ENCODE measurements at regions not wholly inside any gene's neighbourhood (a gene's known extent, or its start where the extent isn't known, plus 50 kb on each side); places are given as distances from the start of the nearest gene placed in this dataset.

DNA sequence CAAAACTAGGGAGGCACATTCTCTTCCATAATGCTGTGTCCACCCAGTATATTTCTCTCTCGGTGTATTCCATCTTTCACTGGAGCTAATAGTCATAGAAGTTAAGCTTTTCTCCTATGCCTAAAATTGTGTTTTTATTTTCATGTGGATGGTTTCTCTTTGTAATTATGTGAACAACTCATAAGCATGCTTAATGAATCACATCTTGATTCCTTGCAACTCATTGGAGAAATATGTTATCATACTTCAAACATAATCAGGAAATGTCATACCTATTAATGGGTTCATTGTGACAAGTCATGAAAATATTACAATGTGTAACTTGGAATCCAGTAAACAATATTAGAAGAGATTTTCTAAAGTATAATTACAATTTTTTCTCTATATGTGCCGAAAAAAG is 186.3 kb downstream of the SLC7A11 start:
- Histone ChIP-seq H3K9me3 (no peaks in the 10 kb centered on the region), H3K27ac (no peak overlapping the region), H3K4me1 (peaks cover 0 to 6% of the 10 kb centered on the region in 2 donors), H3K36me3 (no peaks in the 10 kb centered on the region), H3K27me3 (no peaks in the 10 kb centered on the region), H3K4me3 (no peak overlapping the region)
- DNase-seq (ENCODE audit: low spot score in 2 of 2): no peak
- TF ChIP-seq, protein P1, sequence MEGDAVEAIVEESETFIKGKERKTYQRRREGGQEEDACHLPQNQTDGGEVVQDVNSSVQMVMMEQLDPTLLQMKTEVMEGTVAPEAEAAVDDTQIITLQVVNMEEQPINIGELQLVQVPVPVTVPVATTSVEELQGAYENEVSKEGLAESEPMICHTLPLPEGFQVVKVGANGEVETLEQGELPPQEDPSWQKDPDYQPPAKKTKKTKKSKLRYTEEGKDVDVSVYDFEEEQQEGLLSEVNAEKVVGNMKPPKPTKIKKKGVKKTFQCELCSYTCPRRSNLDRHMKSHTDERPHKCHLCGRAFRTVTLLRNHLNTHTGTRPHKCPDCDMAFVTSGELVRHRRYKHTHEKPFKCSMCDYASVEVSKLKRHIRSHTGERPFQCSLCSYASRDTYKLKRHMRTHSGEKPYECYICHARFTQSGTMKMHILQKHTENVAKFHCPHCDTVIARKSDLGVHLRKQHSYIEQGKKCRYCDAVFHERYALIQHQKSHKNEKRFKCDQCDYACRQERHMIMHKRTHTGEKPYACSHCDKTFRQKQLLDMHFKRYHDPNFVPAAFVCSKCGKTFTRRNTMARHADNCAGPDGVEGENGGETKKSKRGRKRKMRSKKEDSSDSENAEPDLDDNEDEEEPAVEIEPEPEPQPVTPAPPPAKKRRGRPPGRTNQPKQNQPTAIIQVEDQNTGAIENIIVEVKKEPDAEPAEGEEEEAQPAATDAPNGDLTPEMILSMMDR (IDR thresholded peaks at IDR 0.05): no peak
- intact Hi-C loops (cut with DNase I): no loop called here

DNA sequence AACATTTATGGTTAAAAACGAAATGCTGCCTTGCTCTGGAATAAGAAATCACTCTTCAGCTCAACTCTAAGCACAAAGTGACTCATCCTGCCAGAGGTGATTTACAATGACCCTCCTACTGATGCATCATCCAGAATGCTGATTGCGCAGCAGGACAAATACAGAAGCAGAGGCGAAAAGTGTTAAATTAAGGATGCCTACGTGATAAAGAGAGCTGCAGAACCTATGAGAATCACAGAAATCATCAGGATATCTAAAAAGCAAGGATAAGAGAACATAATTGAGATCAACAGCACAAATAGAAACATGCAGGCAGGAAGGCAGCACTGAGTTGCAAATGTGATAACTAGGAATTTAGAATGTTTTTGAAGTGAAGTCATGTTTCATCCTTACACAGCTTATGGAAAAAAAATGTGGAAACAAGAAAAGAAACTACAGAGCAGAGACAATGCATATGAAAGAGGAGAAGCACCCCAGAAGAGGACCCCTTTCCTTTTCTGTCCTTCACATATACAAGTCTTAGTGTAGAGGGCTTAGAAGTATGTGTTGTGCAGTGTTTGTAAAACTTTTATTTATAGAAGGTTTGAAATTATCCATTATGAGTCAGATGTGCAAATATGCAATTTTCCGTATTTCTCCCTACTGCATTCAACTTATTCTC is 188.4 kb downstream of the SLC7A11 start:
- TF ChIP-seq, protein P1 (IDR thresholded peaks at IDR 0.05): no peak
- Histone ChIP-seq H3K9me3 (no peaks in the 10 kb centered on the region), H3K4me1 (peaks cover 0 to 6% of the 10 kb centered on the region in 2 donors), H3K36me3 (no peaks in the 10 kb centered on the region), H3K27me3 (no peaks in the 10 kb centered on the region), H3K27ac (peak overlapping the region in 1 of 2 donors; percentile 18), H3K4me3 (no peak overlapping the region)
- intact Hi-C loops (cut with DNase I): no loop called here
- DNase-seq (ENCODE audit: low spot score in 2 of 2): no peak

DNA sequence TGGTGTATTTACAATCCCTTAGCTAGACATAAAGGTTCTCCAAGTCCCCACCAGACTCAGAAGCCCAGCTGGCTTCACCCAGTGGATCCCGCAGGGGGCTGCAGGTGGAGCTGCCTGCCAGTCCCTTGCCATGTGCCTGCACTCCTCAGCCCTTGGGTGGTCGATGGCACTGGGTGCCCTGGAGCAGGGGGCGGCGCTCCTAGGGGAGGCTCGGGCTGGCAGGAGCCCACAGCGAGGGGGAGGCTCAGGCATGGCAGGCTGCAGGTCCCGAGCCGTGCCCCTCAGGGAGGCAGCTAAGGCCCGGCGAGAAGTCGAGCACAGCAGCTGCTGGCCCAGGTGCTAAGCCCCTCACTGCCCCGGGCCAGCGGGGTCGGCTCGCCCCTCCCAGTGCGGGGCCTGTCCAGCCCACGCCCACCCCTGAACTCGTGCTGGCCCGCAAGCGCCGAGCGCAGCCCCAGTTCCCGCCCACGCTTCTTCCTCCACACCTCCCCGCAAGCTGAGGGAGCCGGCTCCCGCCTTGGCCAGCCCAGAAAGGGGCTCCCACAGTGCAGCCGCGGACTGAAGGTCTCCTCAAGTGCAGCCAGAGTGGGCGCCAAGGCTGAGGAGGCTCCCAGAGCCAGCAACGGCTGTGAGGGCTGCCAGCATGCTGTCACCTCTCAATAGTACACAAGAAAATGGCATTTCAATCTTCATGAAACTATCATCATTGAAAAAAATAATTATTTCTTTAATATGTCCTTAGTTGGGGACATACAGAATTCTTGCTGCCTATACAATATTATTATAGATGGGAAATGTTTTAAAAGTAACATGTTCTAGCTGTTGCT is 189.1 kb downstream of the SLC7A11 start:
- Histone ChIP-seq H3K9me3 (no peaks in the 10 kb centered on the region), H3K27me3 (no peaks in the 10 kb centered on the region), H3K36me3 (no peaks in the 10 kb centered on the region), H3K4me3 (no peak overlapping the region), H3K27ac (peak overlapping the region; percentile 18 to 65), H3K4me1 (peaks cover 0 to 6% of the 10 kb centered on the region in 2 donors)
- TF ChIP-seq, protein P1 (IDR thresholded peaks at IDR 0.05): no peak
- DNase-seq (ENCODE audit: low spot score in 2 of 2): no peak
- intact Hi-C loops (cut with DNase I): no loop called here

DNA sequence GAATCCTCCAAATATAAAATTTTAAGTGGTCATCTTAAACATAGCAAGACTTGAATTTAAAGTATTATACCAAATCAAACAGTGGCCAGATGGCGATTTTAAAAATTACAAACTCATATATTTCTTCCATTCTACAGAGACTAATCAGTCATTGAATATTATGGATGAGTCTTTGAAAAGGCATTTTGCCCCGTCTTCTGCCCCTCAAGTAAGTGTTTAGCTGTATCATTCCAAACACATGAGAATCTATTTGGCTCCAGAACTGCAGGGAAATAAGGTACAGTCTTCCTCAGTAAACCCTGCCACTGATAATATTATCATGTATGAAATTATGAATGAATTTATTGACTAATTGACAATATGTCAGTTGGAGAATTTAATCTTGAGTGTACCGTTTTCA is 191.0 kb downstream of the SLC7A11 start:
- no peaks in the 10 kb centered on the region for H3K27me3 ChIP-seq
- TF ChIP-seq, protein P1 (IDR thresholded peaks at IDR 0.05): no peak
- DNase-seq (ENCODE audit: low spot score in 2 of 2): no peak
- H3K4me3 ChIP-seq: no peak overlapping the region
- H3K4me1 ChIP-seq: peaks cover 0 to 6% of the 10 kb centered on the region in 2 donors
- no peaks in the 10 kb centered on the region for H3K9me3 ChIP-seq
- intact Hi-C loops (cut with DNase I): no loop called here
- H3K27ac ChIP-seq: no peak overlapping the region
- no peaks in the 10 kb centered on the region for H3K36me3 ChIP-seq

DNA sequence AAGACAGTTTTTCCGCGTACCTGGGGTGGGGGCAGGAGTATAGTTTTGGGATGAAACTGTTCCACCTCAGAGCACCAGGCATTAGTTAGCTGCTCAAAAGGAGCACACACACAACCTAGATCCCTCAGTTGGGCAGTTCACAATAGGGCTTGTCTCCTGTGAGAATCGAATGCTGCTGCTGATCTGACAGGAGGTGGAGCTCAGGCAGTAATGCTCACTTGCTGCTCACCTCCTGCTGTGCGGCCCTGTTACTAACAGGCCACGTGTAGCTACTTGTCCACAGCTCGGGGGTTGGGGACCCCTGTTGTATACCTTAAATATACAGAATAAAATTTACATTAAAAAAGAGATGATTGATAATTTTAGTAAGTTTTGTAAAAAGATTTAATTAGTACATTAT is 191.5 kb downstream of the SLC7A11 start:
- no peak overlapping the region for H3K4me3 ChIP-seq
- TF ChIP-seq, protein P1 (IDR thresholded peaks at IDR 0.05): no peak
- intact Hi-C loops (cut with DNase I): no loop called here

More for the DNA sequence above, 191.5 kb downstream of the SLC7A11 start:
- no peak overlapping the region for H3K27ac ChIP-seq
- peaks cover 0 to 6% of the 10 kb centered on the region in 2 donors for H3K4me1 ChIP-seq
- no peak for DNase-seq (ENCODE audit: low spot score in 2 of 2)
- H3K9me3 ChIP-seq: no peaks in the 10 kb centered on the region
- H3K27me3 ChIP-seq: no peaks in the 10 kb centered on the region
- no peaks in the 10 kb centered on the region for H3K36me3 ChIP-seq

Data from ascending aorta (tissue), 2 donors.